Mesothelial cell of epicardium (in vitro differentiated cells): ENCODE measurements at regions not wholly inside any gene's neighbourhood (a gene's known extent, or its start where the extent isn't known, plus 50 kb on each side); places are given as distances from the start of the nearest gene placed in this dataset.

ENCODE experiments used
- DNase-seq, 2 experiments: peaks; one replicate each; pipeline ENCODE4 v3.0.0; 2021; ENCODE audit warnings: low spot score in 2 of 2; ENCODE audit not compliant: unreplicated experiment in 2 of 2
- H3K27ac Mint-ChIP-seq: 2 replicates; pipeline ENCODE4 v1.8.0; 2021; ENCODE audit warnings: mixed read lengths
- H3K27me3 Mint-ChIP-seq: 2 replicates; pipeline ENCODE4 v1.8.0; 2021; ENCODE audit warnings: low read depth, mixed read lengths
- H3K36me3 Mint-ChIP-seq: 2 replicates; pipeline ENCODE4 v1.8.0; 2021; ENCODE audit warnings: mixed read lengths
- H3K4me1 Mint-ChIP-seq: 2 replicates; pipeline ENCODE4 v1.8.0; 2021; ENCODE audit warnings: mixed read lengths
- H3K4me3 Mint-ChIP-seq: 2 replicates; pipeline ENCODE4 v1.8.0; 2021; ENCODE audit warnings: mild to moderate bottlenecking, moderate library complexity, mixed read lengths
- H3K9me3 Mint-ChIP-seq: 2 replicates; pipeline ENCODE4 v1.8.0; 2021; ENCODE audit warnings: mixed read lengths
- CTCF ChIP-seq: fragments of 200-600 bp; sonication (generic); IDR thresholded peaks from one replicate; pipeline ENCODE4 v1.5.0; 2021; ENCODE audit warnings: antibody characterized with exemption; ENCODE audit not compliant: unreplicated experiment

DNA sequence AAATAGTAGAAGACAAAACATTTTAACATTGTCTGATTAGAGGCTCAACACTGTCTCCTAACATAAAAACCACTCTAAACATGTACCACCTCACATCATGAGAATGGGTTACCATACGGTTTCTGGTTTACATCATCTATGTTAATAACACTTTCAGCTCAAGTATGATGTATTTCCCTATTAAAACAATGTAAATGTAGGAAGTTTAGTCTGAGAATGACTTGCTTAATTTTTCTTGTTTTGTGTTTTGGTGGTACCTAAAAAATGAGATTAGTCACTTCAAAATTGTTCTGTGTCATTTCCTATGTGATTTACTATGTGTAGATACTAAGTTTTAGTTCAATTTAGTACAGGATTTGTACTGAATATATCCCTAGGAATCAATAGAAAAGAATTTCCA is 195.8 kb upstream of the SEMA3C start:
- Mint-ChIP-seq H3K36me3 (peaks cover 9% of the 10 kb centered on the region), H3K4me1 (peaks cover 57% of the 10 kb centered on the region), H3K4me3 (no peak overlapping the region), H3K27ac (no peak overlapping the region), H3K9me3 (peaks cover 19% of the 10 kb centered on the region), H3K27me3 (no peaks in the 10 kb centered on the region)
- TF ChIP-seq CTCF, result no peak
- no peak for DNase-seq

GRCh38 chr7:81112731-81113130 is 193.9 kb upstream of the SEMA3C start:
- peak overlapping the region; percentile 22 for H3K4me3 Mint-ChIP-seq

GRCh38 chr7:81111781-81112540 is 193.1 kb upstream of the SEMA3C start:
- peak overlapping the region; percentile 96 for H3K27ac Mint-ChIP-seq
- peaks cover 56% of the 10 kb centered on the region for H3K4me1 Mint-ChIP-seq
- TF ChIP-seq CTCF, result no peak
- DNase-seq, result no peak
- H3K27me3 Mint-ChIP-seq, result no peaks in the 10 kb centered on the region
- peaks cover 2% of the 10 kb centered on the region for H3K36me3 Mint-ChIP-seq
- peaks cover under 1% of the 10 kb centered on the region for H3K9me3 Mint-ChIP-seq
- H3K4me3 Mint-ChIP-seq, result peak overlapping the region; percentile 32

More at GRCh38 chr7:81112731-81113130, 193.9 kb upstream of the SEMA3C start:
- Mint-ChIP-seq H3K36me3 (peaks cover 2% of the 10 kb centered on the region), H3K27me3 (no peaks in the 10 kb centered on the region), H3K9me3 (peaks cover 6% of the 10 kb centered on the region), H3K4me1 (peaks cover 61% of the 10 kb centered on the region), H3K27ac (peak overlapping the region; percentile 96)
- no peak for DNase-seq
- TF ChIP-seq CTCF, result no peak

DNA sequence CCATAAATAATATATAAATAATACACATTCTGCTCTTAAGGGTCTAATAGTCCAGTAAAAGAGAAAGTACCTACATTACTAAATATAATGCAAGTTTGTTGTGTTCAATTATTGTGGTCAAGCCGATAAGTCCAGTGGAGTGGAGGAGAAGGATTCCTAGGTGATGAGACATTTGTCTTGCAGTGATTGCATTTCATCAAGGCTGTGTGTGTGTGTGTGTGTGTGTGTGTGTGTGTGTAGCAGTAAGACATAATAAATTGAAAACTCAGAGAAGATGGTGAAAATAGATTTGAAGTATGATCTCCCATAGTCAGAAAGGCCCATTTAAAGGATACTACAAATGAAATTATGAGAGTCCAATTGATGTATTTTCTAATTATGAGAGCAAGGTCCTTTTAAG is 192.5 kb upstream of the SEMA3C start:
- Mint-ChIP-seq H3K36me3 (peaks cover 2% of the 10 kb centered on the region), H3K27ac (peak overlapping the region; percentile 96), H3K9me3 (no peaks in the 10 kb centered on the region), H3K4me1 (peaks cover 56% of the 10 kb centered on the region), H3K4me3 (no peak overlapping the region), H3K27me3 (no peaks in the 10 kb centered on the region)
- DNase-seq, result no peak
- no peak for TF ChIP-seq CTCF

DNA sequence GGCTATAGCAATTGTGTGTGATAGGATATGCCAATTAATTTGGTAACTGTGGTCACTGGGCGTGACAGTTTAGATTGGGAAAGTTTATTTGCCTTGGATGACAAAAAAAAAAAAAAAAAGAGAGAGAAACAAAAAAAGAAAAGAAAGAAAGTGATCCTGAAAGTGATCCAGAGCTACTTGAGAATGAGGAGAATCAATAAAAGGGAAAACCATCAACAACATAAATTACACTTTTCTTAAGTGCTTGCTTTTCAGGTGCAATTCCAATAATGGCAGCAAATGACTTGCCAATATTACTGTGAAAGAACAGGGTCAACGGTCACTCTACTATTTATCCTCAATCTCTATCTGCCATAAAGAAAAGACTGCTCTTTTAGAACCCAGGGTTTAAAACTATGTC is 191.8 kb upstream of the SEMA3C start:
- peaks cover 2% of the 10 kb centered on the region for H3K36me3 Mint-ChIP-seq
- no peak for DNase-seq
- H3K27me3 Mint-ChIP-seq, result no peaks in the 10 kb centered on the region
- peak overlapping the region; percentile 96 for H3K27ac Mint-ChIP-seq
- peaks cover 56% of the 10 kb centered on the region for H3K4me1 Mint-ChIP-seq
- no peaks in the 10 kb centered on the region for H3K9me3 Mint-ChIP-seq
- no peak for TF ChIP-seq CTCF
- no peak overlapping the region for H3K4me3 Mint-ChIP-seq

DNA sequence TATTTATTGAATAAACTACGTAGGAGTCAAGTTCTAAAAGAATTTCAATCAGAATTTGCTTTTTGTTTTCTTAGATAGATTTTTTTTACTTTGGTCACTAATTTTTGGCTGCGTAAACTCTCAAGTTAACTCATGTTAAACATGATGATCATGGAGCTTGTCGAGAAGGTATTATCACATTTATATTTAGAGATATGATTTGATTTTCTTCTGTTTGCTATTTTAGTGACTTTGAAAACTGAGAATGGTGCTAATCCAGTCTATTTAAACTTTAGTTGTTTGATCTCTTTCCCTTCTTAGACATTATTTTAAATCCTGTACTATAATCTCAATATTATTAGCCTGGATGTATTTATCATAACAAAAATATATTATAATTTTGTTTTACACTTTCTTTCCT is 179.4 kb upstream of the SEMA3C start:
- no peaks in the 10 kb centered on the region for H3K27me3 Mint-ChIP-seq
- peak overlapping the region; percentile 73 for H3K27ac Mint-ChIP-seq
- no peak overlapping the region for H3K4me3 Mint-ChIP-seq
- TF ChIP-seq CTCF, result no peak
- no peaks in the 10 kb centered on the region for H3K9me3 Mint-ChIP-seq
- no peak for DNase-seq
- peaks cover 36% of the 10 kb centered on the region for H3K4me1 Mint-ChIP-seq
- H3K36me3 Mint-ChIP-seq, result no peaks in the 10 kb centered on the region
